ENCODE measurements at regions not wholly inside any gene's neighbourhood (a gene's known extent, or its start where the extent isn't known, plus 50 kb on each side); places are given as distances from the start of the nearest gene placed in this dataset.
"Not testable (repeated sequence)": the region's sequence is repeated elsewhere in the genome, so short reads cannot be mapped to it uniquely, and the experiment has no call there.

- H3K9me3 ChIP-seq (ENCODE audit: control insufficient read depth, insufficient read depth, low read length); DNase-seq (ENCODE audit: low read depth, low spot score): not testable (repeated sequence)
- WGBS (ENCODE audit: insufficient coverage, insufficient read length): no CpG with 5 or more reads among the region's 6 CpGs
Measured at GRCh38 chr2:123804126-123804525, 221.0 kb upstream of the CNTNAP5 start.

GRCh38 chr2:123805746-123806145 is 219.3 kb upstream of the CNTNAP5 start:
- not testable (repeated sequence) for H3K9me3 ChIP-seq (ENCODE audit: control insufficient read depth, insufficient read depth, low read length); DNase-seq (ENCODE audit: low read depth, low spot score); H3K27me3 ChIP-seq (ENCODE audit: control insufficient read depth, insufficient read depth, low read length); H3K36me3 ChIP-seq (ENCODE audit: control insufficient read depth, insufficient read depth, low read length); H3K4me3 ChIP-seq (ENCODE audit: low read length); H3K27ac ChIP-seq (ENCODE audit: low read length); H3K4me1 ChIP-seq (ENCODE audit: control insufficient read depth, insufficient read depth, low read length)
- no CpG with 5 or more reads among the region's 3 CpGs for WGBS (ENCODE audit: insufficient coverage, insufficient read length)

More at GRCh38 chr2:123804126-123804525, 221.0 kb upstream of the CNTNAP5 start:
- H3K4me3 ChIP-seq (ENCODE audit: low read length); H3K4me1 ChIP-seq (ENCODE audit: control insufficient read depth, insufficient read depth, low read length); H3K36me3 ChIP-seq (ENCODE audit: control insufficient read depth, insufficient read depth, low read length); H3K27me3 ChIP-seq (ENCODE audit: control insufficient read depth, insufficient read depth, low read length); H3K27ac ChIP-seq (ENCODE audit: low read length): not testable (repeated sequence)

GRCh38 chr2:123808243-123808642 is 216.8 kb upstream of the CNTNAP5 start:
- Histone ChIP-seq H3K4me3 (ENCODE audit: low read length) (no peak overlapping the region), H3K36me3 (ENCODE audit: control insufficient read depth, insufficient read depth, low read length) (no peaks in the 10 kb centered on the region), H3K9me3 (ENCODE audit: control insufficient read depth, insufficient read depth, low read length) (no peaks in the 10 kb centered on the region; the same call in 1 of the 2 replicates), H3K4me1 (ENCODE audit: control insufficient read depth, insufficient read depth, low read length) (no peaks in the 10 kb centered on the region), H3K27me3 (ENCODE audit: control insufficient read depth, insufficient read depth, low read length) (no peaks in the 10 kb centered on the region), H3K27ac (ENCODE audit: low read length) (no peak overlapping the region)
- WGBS (ENCODE audit: insufficient coverage, insufficient read length): no CpG with 5 or more reads among the region's 2 CpGs
- DNase-seq (ENCODE audit: low read depth, low spot score): peak; percentile 4

GRCh38 chr2:123811846-123812245 is 213.2 kb upstream of the CNTNAP5 start:
- H3K27ac ChIP-seq (ENCODE audit: low read length): no peak overlapping the region
- H3K36me3 ChIP-seq (ENCODE audit: control insufficient read depth, insufficient read depth, low read length): no peaks in the 10 kb centered on the region
- H3K27me3 ChIP-seq (ENCODE audit: control insufficient read depth, insufficient read depth, low read length): no peaks in the 10 kb centered on the region
- DNase-seq (ENCODE audit: low read depth, low spot score): no peak
- H3K9me3 ChIP-seq (ENCODE audit: control insufficient read depth, insufficient read depth, low read length): no peaks in the 10 kb centered on the region
- H3K4me3 ChIP-seq (ENCODE audit: low read length): no peak overlapping the region
- no peaks in the 10 kb centered on the region for H3K4me1 ChIP-seq (ENCODE audit: control insufficient read depth, insufficient read depth, low read length)
- no CpG with 5 or more reads among the region's 1 CpG for WGBS (ENCODE audit: insufficient coverage, insufficient read length)

- Histone ChIP-seq H3K27me3 (ENCODE audit: control insufficient read depth, insufficient read depth, low read length) (no peaks in the 10 kb centered on the region), H3K4me3 (ENCODE audit: low read length) (no peak overlapping the region), H3K27ac (ENCODE audit: low read length) (no peak overlapping the region), H3K4me1 (ENCODE audit: control insufficient read depth, insufficient read depth, low read length) (no peaks in the 10 kb centered on the region), H3K36me3 (ENCODE audit: control insufficient read depth, insufficient read depth, low read length) (no peaks in the 10 kb centered on the region), H3K9me3 (ENCODE audit: control insufficient read depth, insufficient read depth, low read length) (no peaks in the 10 kb centered on the region)
- WGBS (ENCODE audit: insufficient coverage, insufficient read length): no CpG with 5 or more reads among the region's 1 CpG
- DNase-seq (ENCODE audit: low read depth, low spot score): no peak
Measured at GRCh38 chr2:123816203-123816602, 208.9 kb upstream of the CNTNAP5 start.

GRCh38 chr2:123816928-123817327 is 208.2 kb upstream of the CNTNAP5 start:
- DNase-seq (ENCODE audit: low read depth, low spot score): no peak
- Histone ChIP-seq H3K36me3 (ENCODE audit: control insufficient read depth, insufficient read depth, low read length) (no peaks in the 10 kb centered on the region), H3K27ac (ENCODE audit: low read length) (no peak overlapping the region), H3K4me1 (ENCODE audit: control insufficient read depth, insufficient read depth, low read length) (no peaks in the 10 kb centered on the region), H3K9me3 (ENCODE audit: control insufficient read depth, insufficient read depth, low read length) (no peaks in the 10 kb centered on the region), H3K4me3 (ENCODE audit: low read length) (no peak overlapping the region), H3K27me3 (ENCODE audit: control insufficient read depth, insufficient read depth, low read length) (no peaks in the 10 kb centered on the region)

- H3K27ac ChIP-seq (ENCODE audit: low read length): no peak overlapping the region
- H3K4me3 ChIP-seq (ENCODE audit: low read length): no peak overlapping the region
- H3K27me3 ChIP-seq (ENCODE audit: control insufficient read depth, insufficient read depth, low read length): no peaks in the 10 kb centered on the region
- peaks cover 2% of the 10 kb centered on the region; the same call in 1 of the 2 replicates for H3K9me3 ChIP-seq (ENCODE audit: control insufficient read depth, insufficient read depth, low read length)
- no peaks in the 10 kb centered on the region for H3K36me3 ChIP-seq (ENCODE audit: control insufficient read depth, insufficient read depth, low read length)
- no CpG with 5 or more reads among the region's 26 CpGs for WGBS (ENCODE audit: insufficient coverage, insufficient read length)
- DNase-seq (ENCODE audit: low read depth, low spot score): no peak
- no peaks in the 10 kb centered on the region for H3K4me1 ChIP-seq (ENCODE audit: control insufficient read depth, insufficient read depth, low read length)
Measured at GRCh38 chr2:123826729-123827271, 198.3 kb upstream of the CNTNAP5 start.

- Histone ChIP-seq H3K9me3 (ENCODE audit: control insufficient read depth, insufficient read depth, low read length) (peaks cover 3% of the 10 kb centered on the region; the same call in 1 of the 2 replicates), H3K27me3 (ENCODE audit: control insufficient read depth, insufficient read depth, low read length) (no peaks in the 10 kb centered on the region), H3K4me3 (ENCODE audit: low read length) (no peak overlapping the region), H3K36me3 (ENCODE audit: control insufficient read depth, insufficient read depth, low read length) (no peaks in the 10 kb centered on the region), H3K27ac (ENCODE audit: low read length) (no peak overlapping the region), H3K4me1 (ENCODE audit: control insufficient read depth, insufficient read depth, low read length) (no peaks in the 10 kb centered on the region)
- DNase-seq (ENCODE audit: low read depth, low spot score): no peak
Measured at GRCh38 chr2:123839326-123839725, 185.8 kb upstream of the CNTNAP5 start.

- H3K9me3 ChIP-seq (ENCODE audit: control insufficient read depth, insufficient read depth, low read length): peaks cover 3% of the 10 kb centered on the region; the same call in 1 of the 2 replicates
- H3K4me1 ChIP-seq (ENCODE audit: control insufficient read depth, insufficient read depth, low read length): no peaks in the 10 kb centered on the region
- no peaks in the 10 kb centered on the region for H3K27me3 ChIP-seq (ENCODE audit: control insufficient read depth, insufficient read depth, low read length)
- DNase-seq (ENCODE audit: low read depth, low spot score): no peak
- no peaks in the 10 kb centered on the region for H3K36me3 ChIP-seq (ENCODE audit: control insufficient read depth, insufficient read depth, low read length)
- H3K4me3 ChIP-seq (ENCODE audit: low read length): no peak overlapping the region
- no peak overlapping the region for H3K27ac ChIP-seq (ENCODE audit: low read length)
Measured at GRCh38 chr2:123840016-123840415, 185.1 kb upstream of the CNTNAP5 start.

GRCh38 chr2:123840574-123840973 is 184.5 kb upstream of the CNTNAP5 start:
- no peak for DNase-seq (ENCODE audit: low read depth, low spot score)
- Histone ChIP-seq H3K36me3 (ENCODE audit: control insufficient read depth, insufficient read depth, low read length) (no peaks in the 10 kb centered on the region), H3K9me3 (ENCODE audit: control insufficient read depth, insufficient read depth, low read length) (peaks cover 3% of the 10 kb centered on the region; the same call in 1 of the 2 replicates), H3K4me3 (ENCODE audit: low read length) (no peak overlapping the region), H3K4me1 (ENCODE audit: control insufficient read depth, insufficient read depth, low read length) (no peaks in the 10 kb centered on the region), H3K27me3 (ENCODE audit: control insufficient read depth, insufficient read depth, low read length) (no peaks in the 10 kb centered on the region), H3K27ac (ENCODE audit: low read length) (no peak overlapping the region)
- WGBS (ENCODE audit: insufficient coverage, insufficient read length): no CpG with 5 or more reads among the region's 3 CpGs

- no CpG with 5 or more reads among the region's 1 CpG for WGBS (ENCODE audit: insufficient coverage, insufficient read length)
- H3K27ac ChIP-seq (ENCODE audit: low read length): no peak overlapping the region
- H3K36me3 ChIP-seq (ENCODE audit: control insufficient read depth, insufficient read depth, low read length): no peaks in the 10 kb centered on the region
- H3K27me3 ChIP-seq (ENCODE audit: control insufficient read depth, insufficient read depth, low read length): no peaks in the 10 kb centered on the region
- no peak for DNase-seq (ENCODE audit: low read depth, low spot score)
- H3K4me1 ChIP-seq (ENCODE audit: control insufficient read depth, insufficient read depth, low read length): no peaks in the 10 kb centered on the region
- no peak overlapping the region for H3K4me3 ChIP-seq (ENCODE audit: low read length)
- no peaks in the 10 kb centered on the region for H3K9me3 ChIP-seq (ENCODE audit: control insufficient read depth, insufficient read depth, low read length)
Measured at GRCh38 chr2:123851281-123851680, 173.8 kb upstream of the CNTNAP5 start.

All from iPS DF 6.9 (cell line).